ENCODE measurements at regions not wholly inside any gene's neighbourhood (a gene's known extent, or its start where the extent isn't known, plus 50 kb on each side); places are given as distances from the start of the nearest gene placed in this dataset.

- no peak for ATAC-seq
These were observed 376.5 kb upstream of the KCNMB2 start for GRCh38 chr3:178159691-178160220.

DNA sequence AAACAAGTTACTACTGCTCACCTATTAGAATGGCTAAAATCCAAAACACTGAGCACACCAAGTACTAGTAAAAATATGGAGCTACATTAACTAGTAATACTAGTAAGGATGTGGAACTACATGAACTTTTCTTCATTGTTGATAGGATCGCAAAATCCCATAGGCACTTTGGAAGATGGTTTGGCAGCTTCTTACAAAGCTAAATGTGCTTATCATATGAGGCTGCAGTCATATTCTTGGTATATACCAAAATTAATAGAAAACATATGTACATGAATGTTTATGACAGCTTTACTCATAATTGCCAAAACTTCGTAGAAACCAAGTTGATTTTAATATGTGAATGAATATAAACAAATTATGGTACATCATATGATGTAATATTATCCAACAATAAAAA is 366.8 kb upstream of the KCNMB2 start:
- FAIRE-seq (no peak), DNase-seq (ENCODE audit: low spot score) (no peak), ATAC-seq (no peak)
- intact Hi-C loops (cut with micrococcal nuclease; ENCODE audit: unreplicated experiment) (no loop called here), in situ Hi-C loops (cut with HindIII; ENCODE audit: extremely low pct_ligation_motif_present, low pct_unique_long_range_greater_than_20kb) (no loop called here)
- BruUV-seq (replicated peaks), result no TSS peak
- POLR2A ChIA-PET, result no interaction called here
- Histone ChIP-seq H3K4me2 (ENCODE audit: low read depth, low read length) (no peak overlapping the region), H3K4me1 (ENCODE audit: insufficient read depth, low read length) (no peaks in the 10 kb centered on the region), H3K36me3 (replicated peaks in 1 of 2; ENCODE audit: control insufficient read depth in 1 of 2, insufficient read depth in 2 of 2, low read length in 2 of 2) (no peaks in the 10 kb centered on the region), H3K27me3 (ENCODE audit: control insufficient read depth in 1 of 2, insufficient read depth in 2 of 2, low read length in 2 of 2) (no peaks in the 10 kb centered on the region), H3K27ac (ENCODE audit: extremely low read length, insufficient read depth, low read length) (no peak overlapping the region), H3K9me3 (ENCODE audit: low read length) (no peaks in the 10 kb centered on the region), H3K4me3 (replicated peaks in 1 of 3; ENCODE audit: insufficient read depth in 1 of 3, low read depth in 2 of 3, low read length in 3 of 3) (no peak overlapping the region), H4K20me1 (ENCODE audit: insufficient read depth, low read length) (no peaks in the 10 kb centered on the region), H3K79me2 (ENCODE audit: insufficient read depth, low read length) (no peaks in the 10 kb centered on the region), H2AFZ (ENCODE audit: low read length) (no peak overlapping the region), H3K9ac (ENCODE audit: insufficient read depth, low read depth, low read length) (no peak overlapping the region)
- TF ChIP-seq CHD2 (IDR thresholded peaks at IDR 0.05; ENCODE audit: low read depth, low read length) (no peak), EZH2 (conservative IDR thresholded peaks at IDR 0.05; ENCODE audit: low read depth, low read length) (no peak), MZF1 (CRISPR knock-in tag; IDR thresholded peaks at IDR 0.05; ENCODE audit: borderline replicate concordance) (no peak), ZNF792 (CRISPR knock-in tag; IDR thresholded peaks at IDR 0.05) (no peak), ZNF10 (CRISPR knock-in tag; IDR thresholded peaks at IDR 0.05; ENCODE audit: borderline replicate concordance, low read depth) (no peak), ZNF3 (CRISPR knock-in tag; IDR thresholded peaks at IDR 0.05) (no peak)
- TF ChIP-seq, protein P1, sequence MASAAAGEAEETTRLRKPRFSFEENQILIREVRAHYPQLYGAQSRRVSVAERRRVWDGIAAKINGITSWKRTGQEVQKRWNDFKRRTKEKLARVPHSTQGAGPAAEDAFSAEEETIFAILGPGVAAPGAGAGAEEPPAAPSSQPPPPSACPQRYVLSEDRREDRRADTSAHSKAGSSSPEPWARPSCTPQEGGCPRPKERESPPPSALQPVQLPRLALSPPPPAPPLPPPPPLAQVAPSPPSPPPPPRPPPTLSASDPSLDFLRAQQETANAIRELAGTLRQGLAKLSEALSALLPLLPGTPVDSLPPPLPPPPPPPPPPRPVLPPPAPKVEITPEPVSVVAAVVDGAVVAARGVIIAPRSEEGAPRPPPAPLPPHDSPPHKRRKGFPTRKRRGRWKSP (CRISPR knock-in tag; IDR thresholded peaks at IDR 0.05), result no peak
- TF ChIP-seq, protein P2, sequence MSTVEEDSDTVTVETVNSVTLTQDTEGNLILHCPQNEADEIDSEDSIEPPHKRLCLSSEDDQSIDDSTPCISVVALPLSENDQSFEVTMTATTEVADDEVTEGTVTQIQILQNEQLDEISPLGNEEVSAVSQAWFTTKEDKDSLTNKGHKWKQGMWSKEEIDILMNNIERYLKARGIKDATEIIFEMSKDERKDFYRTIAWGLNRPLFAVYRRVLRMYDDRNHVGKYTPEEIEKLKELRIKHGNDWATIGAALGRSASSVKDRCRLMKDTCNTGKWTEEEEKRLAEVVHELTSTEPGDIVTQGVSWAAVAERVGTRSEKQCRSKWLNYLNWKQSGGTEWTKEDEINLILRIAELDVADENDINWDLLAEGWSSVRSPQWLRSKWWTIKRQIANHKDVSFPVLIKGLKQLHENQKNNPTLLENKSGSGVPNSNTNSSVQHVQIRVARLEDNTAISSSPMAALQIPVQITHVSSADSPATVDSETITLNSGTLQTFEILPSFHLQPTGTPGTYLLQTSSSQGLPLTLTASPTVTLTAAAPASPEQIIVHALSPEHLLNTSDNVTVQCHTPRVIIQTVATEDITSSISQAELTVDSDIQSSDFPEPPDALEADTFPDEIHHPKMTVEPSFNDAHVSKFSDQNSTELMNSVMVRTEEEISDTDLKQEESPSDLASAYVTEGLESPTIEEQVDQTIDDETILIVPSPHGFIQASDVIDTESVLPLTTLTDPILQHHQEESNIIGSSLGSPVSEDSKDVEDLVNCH (CRISPR knock-in tag; IDR thresholded peaks at IDR 0.05), result no peak
- WGBS (ENCODE audit: low lambda C conversion rate), result 18% methylated on average over 2 of the region's 2 CpGs
- CTCF ChIA-PET (ENCODE audit: low intra/inter-chr PET ratio, low total read pairs), result no interaction called here

More at GRCh38 chr3:178159691-178160220, 376.5 kb upstream of the KCNMB2 start:
- no peak for FAIRE-seq
- no peak overlapping the region for H2AFZ ChIP-seq (ENCODE audit: low read length)
- H3K4me1 ChIP-seq (ENCODE audit: insufficient read depth, low read length), result no peaks in the 10 kb centered on the region
- no peak overlapping the region for H3K4me2 ChIP-seq (ENCODE audit: low read depth, low read length)
- no peaks in the 10 kb centered on the region for H3K36me3 ChIP-seq (replicated peaks in 1 of 2; ENCODE audit: control insufficient read depth in 1 of 2, insufficient read depth in 2 of 2, low read length in 2 of 2)
- 0% methylated on average over 2 of the region's 2 CpGs for WGBS (ENCODE audit: low lambda C conversion rate)
- H3K9ac ChIP-seq (ENCODE audit: insufficient read depth, low read depth, low read length), result no peak overlapping the region
- in situ Hi-C loops (cut with HindIII; ENCODE audit: extremely low pct_ligation_motif_present, low pct_unique_long_range_greater_than_20kb), result no loop called here
- H3K27ac ChIP-seq (ENCODE audit: extremely low read length, insufficient read depth, low read length), result no peak overlapping the region
- POLR2A ChIA-PET, result no interaction called here
- no TSS peak for BruUV-seq (replicated peaks)
- no peak for DNase-seq (ENCODE audit: low spot score)
- no peak overlapping the region for H3K4me3 ChIP-seq (replicated peaks in 1 of 3; ENCODE audit: insufficient read depth in 1 of 3, low read depth in 2 of 3, low read length in 3 of 3)
- H3K9me3 ChIP-seq (ENCODE audit: low read length), result no peaks in the 10 kb centered on the region
- no peaks in the 10 kb centered on the region for H3K79me2 ChIP-seq (ENCODE audit: insufficient read depth, low read length)
- TF ChIP-seq, protein P3, sequence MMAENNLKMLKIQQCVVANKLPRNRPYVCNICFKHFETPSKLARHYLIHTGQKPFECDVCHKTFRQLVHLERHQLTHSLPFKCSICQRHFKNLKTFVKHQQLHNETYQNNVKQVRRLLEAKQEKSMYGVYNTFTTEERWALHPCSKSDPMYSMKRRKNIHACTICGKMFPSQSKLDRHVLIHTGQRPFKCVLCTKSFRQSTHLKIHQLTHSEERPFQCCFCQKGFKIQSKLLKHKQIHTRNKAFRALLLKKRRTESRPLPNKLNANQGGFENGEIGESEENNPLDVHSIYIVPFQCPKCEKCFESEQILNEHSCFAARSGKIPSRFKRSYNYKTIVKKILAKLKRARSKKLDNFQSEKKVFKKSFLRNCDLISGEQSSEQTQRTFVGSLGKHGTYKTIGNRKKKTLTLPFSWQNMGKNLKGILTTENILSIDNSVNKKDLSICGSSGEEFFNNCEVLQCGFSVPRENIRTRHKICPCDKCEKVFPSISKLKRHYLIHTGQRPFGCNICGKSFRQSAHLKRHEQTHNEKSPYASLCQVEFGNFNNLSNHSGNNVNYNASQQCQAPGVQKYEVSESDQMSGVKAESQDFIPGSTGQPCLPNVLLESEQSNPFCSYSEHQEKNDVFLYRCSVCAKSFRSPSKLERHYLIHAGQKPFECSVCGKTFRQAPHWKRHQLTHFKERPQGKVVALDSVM (CRISPR knock-in tag; IDR thresholded peaks at IDR 0.05), result no peak
- TF ChIP-seq KLF12 (CRISPR knock-in tag; IDR thresholded peaks at IDR 0.05; ENCODE audit: borderline replicate concordance) (no peak), CENPT (CRISPR knock-in tag; IDR thresholded peaks at IDR 0.05; ENCODE audit: low read depth) (no peak), U2AF2 (IDR thresholded peaks at IDR 0.05; ENCODE audit: low read depth, low read length) (no peak), MEIS2 (CRISPR knock-in tag; IDR thresholded peaks at IDR 0.05) (no peak), SMAD3 (CRISPR knock-in tag; IDR thresholded peaks at IDR 0.05) (no peak)
- CTCF ChIA-PET (ENCODE audit: low intra/inter-chr PET ratio, low total read pairs), result no interaction called here
- H3K27me3 ChIP-seq (ENCODE audit: control insufficient read depth in 1 of 2, insufficient read depth in 2 of 2, low read length in 2 of 2), result no peaks in the 10 kb centered on the region
- intact Hi-C loops (cut with micrococcal nuclease; ENCODE audit: unreplicated experiment), result no loop called here
- H4K20me1 ChIP-seq (ENCODE audit: insufficient read depth, low read length), result no peaks in the 10 kb centered on the region
